GM18508 (cell line): ENCODE measurements at regions not wholly inside any gene's neighbourhood (a gene's known extent, or its start where the extent isn't known, plus 50 kb on each side); places are given as distances from the start of the nearest gene placed in this dataset.

ENCODE experiments used
- ATAC-seq: cut with Tn5 transposase; IDR thresholded peaks from one replicate; pipeline ENCODE4 v1.9.1; 2021; ENCODE audit warnings: moderate number of reproducible peaks; ENCODE audit not compliant: insufficient read depth, unreplicated experiment

- ATAC-seq: no peak
Measured at GRCh38 chr12:25813843-25814242, 144.6 kb upstream of the RASSF8 start.

- no peak for ATAC-seq
Measured at GRCh38 chr12:25816637-25817036, 141.8 kb upstream of the RASSF8 start.

GRCh38 chr12:25817166-25817565, 141.3 kb upstream of the RASSF8 start:
- ATAC-seq: no peak

- no peak for ATAC-seq
Measured at GRCh38 chr12:25818596-25819390, 139.7 kb upstream of the RASSF8 start.

- no peak for ATAC-seq
Measured at GRCh38 chr12:25819691-25820090, 138.8 kb upstream of the RASSF8 start.

- ATAC-seq: no peak
Measured at GRCh38 chr12:25822281-25822680, 136.2 kb upstream of the RASSF8 start.

GRCh38 chr12:25824734-25825133, 133.7 kb upstream of the RASSF8 start:
- no peak for ATAC-seq

GRCh38 chr12:25825446-25825845, 133.0 kb upstream of the RASSF8 start:
- no peak for ATAC-seq

GRCh38 chr12:25827141-25827540, 131.3 kb upstream of the RASSF8 start:
- no peak for ATAC-seq

GRCh38 chr12:25827747-25828146, 130.7 kb upstream of the RASSF8 start:
- ATAC-seq: no peak

- no peak for ATAC-seq
Measured at GRCh38 chr12:25828188-25828587, 130.3 kb upstream of the RASSF8 start.

- no peak for ATAC-seq
Measured at GRCh38 chr12:25829192-25829591, 129.3 kb upstream of the RASSF8 start.

GRCh38 chr12:25830456-25830855, 128.0 kb upstream of the RASSF8 start:
- no peak for ATAC-seq

- ATAC-seq: no peak
Measured at GRCh38 chr12:25833657-25834056, 124.8 kb upstream of the RASSF8 start.

GRCh38 chr12:25835385-25835784, 123.1 kb upstream of the RASSF8 start:
- no peak for ATAC-seq

GRCh38 chr12:25838007-25838406, 120.5 kb upstream of the RASSF8 start:
- ATAC-seq: no peak

GRCh38 chr12:25839470-25839869, 119.0 kb upstream of the RASSF8 start:
- ATAC-seq: no peak

GRCh38 chr12:25840678-25841465, 117.6 kb upstream of the RASSF8 start:
- no peak for ATAC-seq

- ATAC-seq: no peak
Measured at GRCh38 chr12:25842254-25842653, 116.2 kb upstream of the RASSF8 start.

GRCh38 chr12:25843976-25844375, 114.5 kb upstream of the RASSF8 start:
- no peak for ATAC-seq

GRCh38 chr12:25845415-25845814, 113.1 kb upstream of the RASSF8 start:
- ATAC-seq: no peak

- ATAC-seq: no peak
Measured at GRCh38 chr12:25852792-25853191, 105.7 kb upstream of the RASSF8 start.
